Stimulated activated naive CD4-positive, alpha-beta T cell treated with Interleukin-2 at 50 U/mL for 16 hours (primary cell): ENCODE measurements at regions not wholly inside any gene's neighbourhood (a gene's known extent, or its start where the extent isn't known, plus 50 kb on each side); places are given as distances from the start of the nearest gene placed in this dataset.
"Not testable (repeated sequence)": the region's sequence is repeated elsewhere in the genome, so short reads cannot be mapped to it uniquely, and the experiment has no call there.

ENCODE experiments used
- DNase-seq: peaks from one replicate; lab custom pipeline; 2025; lab: John Stamatoyannopoulos, UW

DNA sequence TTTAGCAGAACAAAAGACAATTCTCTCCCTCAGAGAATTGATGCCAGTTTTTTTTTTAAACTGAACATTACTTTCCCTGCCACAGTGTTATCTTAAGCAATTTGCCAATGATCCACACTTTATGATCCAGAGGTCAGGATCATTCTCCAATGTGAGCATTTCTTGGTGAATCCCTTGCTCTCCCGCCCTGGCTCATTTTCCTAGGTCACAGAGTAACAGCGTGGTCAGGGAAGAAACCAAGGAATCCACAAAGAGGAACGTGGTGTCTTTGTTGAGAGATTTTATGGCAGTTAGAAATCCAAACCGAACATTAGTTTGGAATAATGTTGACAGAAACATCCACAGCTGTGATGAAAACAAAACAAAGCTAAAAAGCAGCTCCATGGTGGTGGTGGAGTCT, 250.3 kb downstream of the TTC32 start:
- DNase-seq: no peak

DNA sequence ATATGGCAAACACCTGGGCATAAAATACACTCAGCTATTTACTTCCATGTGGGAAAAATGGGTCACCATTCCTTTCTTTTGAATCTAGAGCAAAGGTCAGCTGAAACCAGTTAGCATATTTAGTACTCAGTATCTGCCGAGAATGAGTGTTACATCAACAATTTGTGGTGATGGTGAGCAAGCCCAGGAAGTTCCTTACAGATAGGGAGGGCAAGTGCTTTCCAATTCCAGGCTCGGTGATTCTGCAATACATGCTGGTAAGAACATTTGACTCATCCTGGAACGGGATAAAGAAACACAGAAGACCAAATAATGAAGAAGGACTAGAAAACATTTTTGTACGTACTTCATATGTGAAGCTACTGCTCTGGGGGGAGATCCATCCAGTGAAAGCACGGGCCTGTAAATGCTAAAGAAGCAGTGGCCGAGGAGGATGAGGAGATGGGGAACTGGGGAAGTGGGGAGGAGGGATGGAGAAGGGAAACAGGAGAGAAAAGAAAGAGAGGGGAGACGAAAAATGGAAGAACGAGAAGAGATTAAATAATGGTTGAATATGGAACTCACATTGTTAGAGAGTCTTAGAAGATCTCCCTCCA, 251.9 kb downstream of the TTC32 start:
- DNase-seq: no peak

DNA sequence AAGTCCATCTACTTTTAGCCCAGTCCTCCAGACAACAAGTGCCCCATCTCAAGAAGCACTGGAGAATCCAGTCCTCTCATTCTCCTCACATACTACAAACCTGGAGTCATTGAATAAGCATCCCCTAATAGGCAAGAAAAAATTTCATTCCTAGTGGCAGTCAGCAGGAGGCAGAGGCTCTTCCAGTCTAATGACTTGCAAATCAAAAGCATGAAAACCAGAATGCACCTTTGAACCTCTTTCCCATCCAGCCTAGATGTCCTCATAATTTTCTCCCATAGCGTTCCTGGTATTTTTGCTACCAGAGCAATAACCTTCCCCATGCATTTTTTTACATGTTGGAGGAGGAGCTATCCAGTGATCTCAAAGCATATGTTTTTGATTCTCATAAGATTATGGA, 252.6 kb downstream of the TTC32 start:
- DNase-seq: no peak

DNA sequence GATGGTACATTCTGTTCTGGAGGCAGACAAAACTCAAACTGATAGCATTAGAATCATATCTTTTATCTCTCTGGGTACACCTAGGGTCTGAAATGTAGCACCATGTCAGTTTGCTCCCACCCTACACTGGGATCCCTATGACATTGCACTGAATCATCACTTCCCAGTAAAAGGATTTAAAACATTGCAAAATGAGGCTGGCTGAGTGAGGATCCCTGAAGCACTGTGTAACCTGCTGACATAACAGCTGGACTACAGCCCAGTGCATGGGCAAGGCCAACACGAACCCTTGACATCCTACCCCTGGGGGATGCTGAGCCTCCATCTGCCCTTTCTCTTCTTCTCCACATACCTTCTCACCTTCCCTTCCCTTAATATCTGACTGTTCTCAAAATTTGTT, 253.2 kb downstream of the TTC32 start:
- DNase-seq: no peak

DNA sequence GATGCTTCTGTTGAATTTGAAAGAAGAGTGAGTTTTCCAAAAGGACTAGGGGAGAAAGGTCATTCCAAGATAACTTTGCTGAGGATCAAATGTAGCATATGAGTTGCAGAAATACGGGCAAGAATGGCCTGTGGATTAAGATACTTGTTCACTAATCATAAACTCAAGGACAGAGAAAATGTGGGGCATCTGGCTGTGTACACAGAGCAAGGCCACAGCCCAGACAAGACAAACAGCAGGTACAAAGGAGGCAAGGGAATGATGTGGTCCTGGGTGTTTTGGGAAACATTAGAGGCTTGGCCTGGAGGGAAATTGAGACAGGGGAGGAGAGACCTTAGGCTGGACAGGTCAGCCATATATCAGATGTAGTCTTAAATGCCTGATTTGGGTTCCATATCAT, 254.8 kb downstream of the TTC32 start:
- DNase-seq: no peak

DNA sequence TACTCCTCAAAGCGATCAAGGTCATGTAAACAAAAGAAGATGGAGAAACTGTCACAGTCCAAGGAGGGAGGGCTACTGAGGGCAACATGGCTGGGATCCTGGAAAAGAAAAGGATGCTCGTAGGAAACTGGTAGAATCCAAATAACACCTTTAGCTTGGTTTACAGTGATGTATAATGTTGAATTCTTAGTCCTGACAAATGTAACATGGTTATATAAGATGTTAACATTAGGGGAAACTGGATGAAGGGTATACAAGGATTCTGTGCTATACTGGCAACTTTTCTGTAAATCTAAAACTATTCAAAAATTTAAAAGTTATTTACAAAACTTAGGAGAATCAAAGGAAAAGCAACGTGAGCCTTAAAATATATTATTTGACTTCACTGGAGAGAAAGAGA, 257.0 kb downstream of the TTC32 start:
- no peak for DNase-seq

DNA sequence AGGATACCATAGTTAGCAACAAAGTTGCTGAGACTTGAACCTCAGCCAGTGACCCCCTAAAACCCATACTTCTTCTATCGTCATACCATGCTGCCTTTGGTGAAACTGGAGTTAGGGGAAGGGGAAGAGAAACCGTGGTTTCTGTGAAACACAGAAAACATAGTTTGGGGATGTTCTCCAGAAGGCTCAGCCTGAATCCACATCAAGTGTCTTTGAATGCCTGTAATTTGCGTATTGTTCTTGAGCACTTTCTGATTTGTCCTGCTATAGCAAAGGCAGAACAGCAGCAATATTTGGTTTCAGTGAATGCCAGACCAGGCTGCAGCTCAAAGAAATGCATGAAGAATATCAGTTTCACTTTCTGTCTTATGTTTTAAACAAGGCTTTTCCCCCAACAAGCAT, 258.7 kb downstream of the TTC32 start:
- no peak for DNase-seq

DNA sequence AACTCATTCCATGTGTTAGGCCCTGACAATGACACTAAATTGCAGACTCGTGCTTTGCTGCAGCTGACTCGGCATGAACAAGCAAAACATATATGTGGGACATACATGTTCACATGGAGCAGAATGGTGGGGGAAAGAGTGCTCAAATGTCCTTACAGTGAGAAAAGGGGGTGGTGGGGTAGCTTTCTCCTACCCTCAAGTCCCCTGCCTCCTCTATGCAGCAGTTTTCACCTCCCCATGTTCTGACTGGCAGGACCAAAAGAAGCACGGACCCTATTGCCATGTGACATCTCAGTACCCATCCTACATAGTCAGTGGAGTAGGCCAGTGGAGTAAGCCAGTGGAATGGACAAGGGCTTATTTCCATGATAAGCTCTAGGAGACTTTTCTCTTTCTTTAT, 259.3 kb downstream of the TTC32 start:
- DNase-seq: no peak

DNA sequence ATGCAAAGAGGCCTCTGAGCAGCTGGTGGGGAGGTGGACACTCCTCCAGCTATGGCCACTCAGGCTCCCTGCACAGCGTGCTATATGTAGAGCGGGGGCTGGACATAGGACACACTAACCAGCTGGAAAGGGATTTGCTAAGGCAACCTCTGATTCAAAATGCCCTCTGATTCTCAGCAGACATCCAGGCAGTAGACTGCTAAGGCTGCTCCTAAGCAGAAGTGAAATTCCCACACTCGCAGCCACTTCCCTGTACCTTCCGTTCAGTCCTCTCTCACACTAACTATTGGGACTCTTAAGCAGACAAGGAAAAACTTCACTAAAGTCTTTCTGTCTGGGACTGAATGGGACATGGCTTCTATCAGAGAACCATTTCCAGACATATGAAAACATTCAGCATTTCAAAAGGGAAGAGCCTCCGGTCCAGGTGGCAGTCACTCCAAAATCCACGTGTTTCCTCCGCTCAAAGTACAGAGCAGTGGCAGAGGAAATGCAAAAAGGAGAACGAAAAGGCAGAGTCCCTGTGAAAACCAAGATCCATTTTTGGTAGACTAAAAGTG, 265.8 kb downstream of the TTC32 start:
- DNase-seq: no peak

DNA sequence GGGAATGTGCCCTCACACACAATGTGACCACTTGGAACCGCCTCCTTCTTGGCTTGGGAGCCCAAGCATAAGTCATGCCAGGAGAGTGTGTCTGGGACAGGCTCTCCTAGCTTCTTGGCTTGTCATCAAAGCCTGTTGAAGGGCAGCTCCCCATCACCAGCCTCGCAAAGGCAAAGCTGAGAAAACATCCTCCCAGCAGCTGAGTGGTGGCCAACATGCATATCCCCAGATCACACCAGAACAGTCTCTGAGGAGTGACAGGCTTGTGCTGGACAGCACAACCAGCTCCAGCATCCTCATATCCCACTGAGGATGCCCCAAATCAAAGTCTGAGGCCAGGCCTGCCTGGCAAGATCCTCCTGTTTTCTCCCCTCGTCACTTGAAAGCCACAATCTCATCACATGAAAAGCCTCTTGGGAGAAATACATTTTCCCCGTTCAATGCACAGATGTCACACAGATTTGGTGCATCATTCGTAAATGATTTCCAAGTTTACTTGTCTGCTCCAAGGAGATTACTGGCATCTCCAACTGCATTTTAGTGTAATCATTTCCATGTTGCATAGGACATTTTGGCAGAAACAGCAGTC, 269.3 kb downstream of the TTC32 start:
- no peak for DNase-seq

DNA sequence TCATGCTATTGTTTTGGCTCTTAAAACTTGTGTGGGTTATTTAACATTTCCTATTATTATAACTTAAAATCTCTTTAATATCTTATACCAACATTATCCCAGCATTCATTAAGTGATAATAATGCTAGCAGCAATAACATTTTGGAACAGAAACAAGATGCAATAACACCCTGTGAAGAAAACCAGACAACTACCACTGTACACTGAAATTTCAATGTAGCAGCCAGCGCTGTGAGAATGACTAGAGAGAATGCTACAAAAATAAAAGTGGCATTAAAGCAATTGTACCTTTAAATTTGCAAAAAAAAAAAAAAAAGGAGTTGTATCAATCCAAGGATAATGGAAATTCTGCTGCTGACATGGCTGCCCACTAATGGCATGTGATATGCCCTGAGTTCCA, 269.9 kb downstream of the TTC32 start:
- no peak for DNase-seq

DNA sequence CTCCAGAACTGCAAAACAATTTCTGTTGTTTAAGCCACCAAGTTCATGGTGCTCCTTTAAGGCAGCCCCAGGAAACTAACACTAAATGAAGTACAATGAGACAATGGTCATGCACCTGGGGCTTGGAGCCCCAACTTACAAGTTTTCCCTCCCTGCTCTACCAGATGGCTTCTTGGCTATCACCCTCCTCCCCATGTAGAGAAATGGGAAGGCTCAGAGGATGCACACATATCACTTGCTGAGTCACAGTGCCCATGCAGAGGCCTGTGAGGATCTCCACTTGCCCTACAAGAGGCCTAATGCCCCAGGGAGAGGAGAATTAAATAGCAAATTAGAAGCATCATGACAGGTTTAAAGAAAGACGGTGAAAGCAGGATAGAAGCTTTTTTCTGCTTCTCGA, 270.9 kb downstream of the TTC32 start:
- no peak for DNase-seq

DNA sequence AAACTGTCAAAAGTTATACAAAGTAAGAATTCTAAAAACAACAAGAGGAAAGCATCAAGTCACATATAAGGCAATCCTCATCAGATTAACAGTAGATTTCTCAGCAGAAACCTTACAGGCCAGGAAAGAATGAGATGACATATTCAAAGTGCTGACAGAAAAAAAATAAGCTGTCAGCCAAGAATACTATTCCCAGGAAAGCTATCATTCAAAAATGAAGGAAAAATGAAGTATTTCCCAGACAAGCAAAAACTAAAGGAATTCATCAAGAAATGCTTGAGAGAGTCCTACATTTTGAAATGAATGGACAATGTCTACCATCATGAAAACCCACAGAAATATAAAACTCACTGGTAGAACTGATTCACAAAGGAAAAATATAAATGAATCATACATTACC, 268.9 kb upstream of the OSR1 start:
- DNase-seq: no peak

DNA sequence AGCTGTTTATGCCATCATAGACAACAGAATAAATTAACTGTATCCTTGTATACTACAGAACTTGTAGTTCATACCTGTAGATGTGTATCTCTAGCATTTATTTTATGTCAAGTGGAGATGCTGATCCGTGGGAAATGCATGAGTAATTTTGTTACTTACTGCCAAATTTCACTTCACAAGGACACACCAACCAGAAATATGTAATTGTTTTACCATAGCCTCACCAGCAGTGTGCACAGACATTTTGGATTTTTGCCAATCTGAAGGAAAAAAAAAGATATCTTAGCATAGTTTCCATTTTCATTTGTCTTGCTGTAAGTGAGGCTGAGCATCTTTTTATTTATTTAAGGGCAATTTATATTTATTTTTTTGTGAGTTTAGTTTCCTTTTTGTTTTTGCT, 265.1 kb upstream of the OSR1 start:
- no peak for DNase-seq

DNA sequence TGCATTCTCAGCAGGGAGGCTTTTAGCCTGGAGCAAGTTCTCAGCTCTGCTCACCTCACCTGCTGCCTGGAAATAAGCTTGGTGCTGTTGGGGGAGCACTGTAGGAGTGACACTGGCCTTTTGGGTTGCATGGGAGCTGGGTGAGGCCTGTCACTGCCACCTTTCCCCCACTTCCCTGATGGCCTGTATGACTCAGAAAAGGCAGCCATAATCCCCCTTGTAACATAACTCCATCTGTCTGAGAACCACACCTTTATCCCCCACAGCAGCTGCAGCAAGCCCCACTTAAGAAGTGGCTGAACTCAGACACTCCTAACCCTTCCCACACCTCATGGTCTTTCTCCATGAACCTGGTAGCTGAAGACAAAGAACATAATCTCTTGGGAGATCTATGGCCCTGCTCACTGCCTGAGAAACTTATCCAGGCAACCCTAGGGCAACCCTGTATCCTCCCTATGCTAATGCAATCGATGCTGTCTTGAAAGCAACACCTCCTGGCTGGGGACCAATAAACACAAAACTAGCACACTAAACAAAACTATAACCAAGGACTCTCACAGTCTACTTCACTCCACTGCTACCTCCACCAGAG, 258.9 kb upstream of the OSR1 start:
- DNase-seq: no peak

DNA sequence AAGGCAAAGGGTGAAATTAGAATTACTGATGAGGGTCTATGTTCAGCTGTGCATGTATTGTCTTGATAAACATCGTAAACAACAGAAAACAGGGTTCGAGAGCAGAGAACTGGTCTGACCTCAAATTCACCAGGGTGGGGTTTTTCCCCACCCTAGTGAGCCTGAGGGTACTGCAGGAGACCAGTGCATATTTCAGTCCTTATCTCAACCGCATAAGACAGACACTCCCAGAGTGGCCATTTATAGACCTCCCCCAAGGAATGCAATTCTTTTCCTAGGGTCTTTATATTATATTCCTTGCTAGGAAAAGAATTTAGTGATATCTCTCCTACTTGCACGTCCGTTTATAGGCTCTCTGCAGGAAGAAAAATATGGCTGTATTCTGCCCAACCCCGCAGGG, 257.0 kb upstream of the OSR1 start:
- DNase-seq: not testable (repeated sequence)

DNA sequence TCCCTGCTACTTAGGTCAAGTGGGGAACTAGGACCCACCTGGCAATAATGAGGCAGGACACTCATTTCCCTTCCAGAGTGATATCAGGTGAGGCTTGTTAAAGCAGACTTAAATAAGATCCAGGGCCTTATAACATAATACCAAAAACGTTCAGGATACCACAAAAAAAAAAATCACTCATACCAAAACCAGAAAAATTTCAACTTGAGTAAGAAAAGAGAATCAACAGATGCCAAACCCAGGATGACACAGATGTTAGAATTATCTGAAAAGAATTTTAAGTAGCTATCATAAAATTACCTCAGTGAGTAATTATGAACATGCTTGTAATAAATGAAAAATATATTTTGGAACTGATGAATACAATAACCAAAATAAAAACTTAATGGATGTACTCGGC, 255.6 kb upstream of the OSR1 start:
- DNase-seq: no peak

DNA sequence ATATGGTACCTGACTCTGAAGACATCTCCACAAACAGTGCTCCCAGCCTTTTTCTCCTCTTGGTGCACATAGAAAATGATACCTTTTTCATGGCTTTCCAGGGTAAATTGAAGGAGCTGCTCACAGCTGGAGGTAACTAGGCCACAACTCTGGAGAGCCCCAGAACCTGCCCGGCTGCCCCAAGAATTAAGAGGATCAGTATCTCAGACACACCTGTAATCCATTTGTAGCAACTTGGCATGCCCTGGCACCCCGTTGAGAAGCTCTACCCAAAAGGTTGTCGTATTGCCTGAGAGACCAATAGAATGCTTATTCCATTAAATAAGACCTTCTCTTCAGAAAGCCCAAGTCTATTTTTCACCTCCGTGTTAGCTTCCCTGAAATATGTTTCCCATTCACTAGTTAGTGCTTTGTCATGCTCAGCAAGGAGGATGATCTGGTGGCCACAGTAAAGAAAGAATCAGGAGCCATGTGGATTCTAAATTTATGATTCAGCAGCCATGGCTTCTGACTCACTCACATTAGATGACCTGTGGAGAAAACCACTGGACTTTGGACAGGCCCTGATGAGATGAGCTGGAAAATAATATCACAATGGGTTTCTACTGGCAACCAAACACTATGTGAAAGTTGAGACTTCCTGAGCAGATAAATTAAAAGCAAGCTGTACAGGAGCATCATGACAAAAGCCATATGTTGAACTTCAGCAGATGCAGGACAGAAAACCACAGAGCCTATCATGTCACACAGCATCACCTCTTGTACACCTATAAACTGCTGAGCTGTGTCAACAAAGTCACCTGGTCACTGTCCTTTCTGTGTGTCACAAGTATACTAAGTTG, 253.3 kb upstream of the OSR1 start:
- DNase-seq: no peak

DNA sequence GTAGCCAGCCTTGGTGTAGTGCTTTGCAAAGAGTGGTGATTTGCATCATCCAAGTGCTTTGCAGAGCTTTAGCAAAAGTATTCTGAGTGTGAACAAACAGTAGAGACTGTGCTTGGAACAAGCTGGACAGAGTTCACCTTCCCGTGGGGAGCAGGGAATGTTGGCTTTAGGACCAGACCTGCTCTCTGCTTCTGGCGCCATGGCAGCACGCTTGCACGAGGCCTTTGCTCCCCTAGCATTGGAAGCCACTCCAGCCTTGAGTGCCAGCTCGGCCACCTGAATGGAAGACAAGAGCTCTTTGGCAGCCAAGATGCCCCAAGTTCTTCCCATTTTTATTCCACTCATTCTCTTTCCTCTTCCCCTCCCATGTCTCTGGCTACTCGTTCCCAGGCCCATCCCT, 250.8 kb upstream of the OSR1 start:
- DNase-seq: no peak

DNA sequence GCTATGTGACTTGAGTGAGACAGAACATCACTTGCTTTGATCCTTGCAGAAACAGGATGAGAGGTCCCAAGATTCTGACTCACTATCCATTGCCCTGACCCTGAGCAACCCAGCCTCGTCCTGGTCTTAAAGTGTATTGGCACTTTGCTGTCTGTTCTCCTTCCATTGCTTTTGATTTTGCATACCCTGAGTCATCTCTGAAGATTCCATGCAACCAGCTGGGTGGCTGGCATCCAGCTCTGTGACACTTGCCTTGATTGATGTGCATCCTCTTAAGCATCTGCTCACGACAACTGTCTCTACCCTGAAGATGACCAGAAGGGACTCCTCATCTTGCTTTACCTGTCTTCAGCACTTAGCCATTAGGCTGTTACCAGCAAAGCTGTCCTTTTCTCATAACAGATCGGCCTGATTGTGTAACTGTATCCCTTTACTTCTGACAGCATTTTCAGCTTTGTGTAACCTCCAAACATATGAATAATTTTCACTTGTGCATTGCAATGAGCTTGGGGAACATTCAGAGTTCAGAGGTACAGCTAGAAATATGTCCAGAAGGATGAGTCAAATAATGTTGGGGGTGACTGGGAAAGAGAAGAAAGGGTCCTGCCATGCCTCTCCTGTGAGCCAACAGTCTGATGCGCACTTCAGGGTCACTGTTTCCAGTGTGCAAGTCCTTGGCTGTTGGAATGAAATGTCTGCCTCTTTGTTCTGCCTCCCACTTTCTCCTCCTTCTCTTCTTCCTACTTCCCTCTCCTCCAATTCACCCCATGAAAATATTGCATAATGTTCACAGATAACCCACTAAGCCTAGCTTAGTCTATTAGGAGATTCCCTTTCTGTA, 249.7 kb upstream of the OSR1 start:
- no peak for DNase-seq

DNA sequence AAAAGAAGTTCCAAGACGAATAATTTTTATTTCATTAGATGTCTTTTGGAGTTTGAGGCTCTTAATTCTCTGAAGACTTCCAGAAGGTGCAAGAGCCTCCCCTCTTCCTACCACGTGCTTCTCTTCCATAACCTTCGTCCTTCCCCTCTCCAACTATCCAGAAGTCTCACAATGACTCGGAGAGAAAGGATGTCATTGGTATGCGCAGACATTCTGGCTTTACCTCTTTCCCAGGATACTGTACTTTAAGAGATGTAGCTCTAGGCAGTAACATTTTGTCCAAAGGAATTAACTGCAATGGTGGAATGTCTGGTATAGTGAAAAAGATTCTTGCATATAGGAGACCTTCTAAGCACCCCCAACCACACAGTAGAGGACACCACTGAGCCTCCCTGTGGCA, 249.0 kb upstream of the OSR1 start:
- no peak for DNase-seq

DNA sequence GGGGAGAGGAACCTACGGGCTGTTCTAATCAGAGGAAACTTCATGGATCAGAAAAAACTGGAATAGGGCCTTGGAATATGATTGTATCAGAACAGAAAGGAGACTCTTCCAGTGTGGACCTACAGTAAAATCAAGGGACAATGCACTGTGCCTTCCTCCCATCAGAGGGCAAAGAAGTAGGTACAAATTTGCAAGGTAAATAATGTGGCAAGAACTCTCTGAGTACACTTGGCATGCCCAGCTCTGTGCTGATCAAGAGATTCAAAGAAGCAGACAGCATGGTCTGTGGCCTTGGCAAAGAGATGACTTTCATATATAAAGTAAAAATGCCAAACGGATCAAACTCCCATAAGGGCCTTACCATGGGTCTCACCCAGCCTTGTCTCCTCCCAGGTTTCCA, 242.6 kb upstream of the OSR1 start:
- DNase-seq: no peak
